ENCODE measurements at regions not wholly inside any gene's neighbourhood (a gene's known extent, or its start where the extent isn't known, plus 50 kb on each side); places are given as distances from the start of the nearest gene placed in this dataset.

GRCh38 chr7:121604627-121605316 is 208.7 kb upstream of the FAM3C start:
- no peaks in the 10 kb centered on the region for H3K27me3 Mint-ChIP-seq (ENCODE audit: unreplicated experiment)
- no peak for TF ChIP-seq CTCF (IDR thresholded peaks at IDR 0.05; ENCODE audit: unreplicated experiment)
- H3K4me1 Mint-ChIP-seq (ENCODE audit: unreplicated experiment), result no peaks in the 10 kb centered on the region
- no peak overlapping the region for H3K4me3 Mint-ChIP-seq (ENCODE audit: unreplicated experiment)
- no peaks in the 10 kb centered on the region for H3K36me3 Mint-ChIP-seq (ENCODE audit: low read depth, unreplicated experiment)
- no peaks in the 10 kb centered on the region for H3K9me3 Mint-ChIP-seq (ENCODE audit: unreplicated experiment)
- H3K27ac Mint-ChIP-seq (ENCODE audit: unreplicated experiment), result no peak overlapping the region
- DNase-seq (ENCODE audit: low spot score), result no peak

- no peaks in the 10 kb centered on the region for H3K36me3 Mint-ChIP-seq (ENCODE audit: low read depth, unreplicated experiment)
- no peak overlapping the region for H3K4me3 Mint-ChIP-seq (ENCODE audit: unreplicated experiment)
- DNase-seq (ENCODE audit: low spot score), result no peak
- no peaks in the 10 kb centered on the region for H3K4me1 Mint-ChIP-seq (ENCODE audit: unreplicated experiment)
- H3K27me3 Mint-ChIP-seq (ENCODE audit: unreplicated experiment), result no peaks in the 10 kb centered on the region
- no peak for TF ChIP-seq CTCF (IDR thresholded peaks at IDR 0.05; ENCODE audit: unreplicated experiment)
- no peak overlapping the region for H3K27ac Mint-ChIP-seq (ENCODE audit: unreplicated experiment)
- no peaks in the 10 kb centered on the region for H3K9me3 Mint-ChIP-seq (ENCODE audit: unreplicated experiment)
Observed at GRCh38 chr7:121603886-121604285, 207.8 kb upstream of the FAM3C start.

GRCh38 chr7:121599887-121600286 is 203.8 kb upstream of the FAM3C start:
- Mint-ChIP-seq H3K27me3 (ENCODE audit: unreplicated experiment) (no peaks in the 10 kb centered on the region), H3K36me3 (ENCODE audit: low read depth, unreplicated experiment) (no peaks in the 10 kb centered on the region), H3K9me3 (ENCODE audit: unreplicated experiment) (no peaks in the 10 kb centered on the region), H3K4me3 (ENCODE audit: unreplicated experiment) (no peak overlapping the region), H3K4me1 (ENCODE audit: unreplicated experiment) (no peaks in the 10 kb centered on the region), H3K27ac (ENCODE audit: unreplicated experiment) (no peak overlapping the region)
- no peak for TF ChIP-seq CTCF (IDR thresholded peaks at IDR 0.05; ENCODE audit: unreplicated experiment)
- DNase-seq (ENCODE audit: low spot score), result no peak

GRCh38 chr7:121595758-121596696 is 199.9 kb upstream of the FAM3C start:
- no peak for DNase-seq (ENCODE audit: low spot score)
- Mint-ChIP-seq H3K4me3 (ENCODE audit: unreplicated experiment) (no peak overlapping the region), H3K36me3 (ENCODE audit: low read depth, unreplicated experiment) (no peaks in the 10 kb centered on the region), H3K27ac (ENCODE audit: unreplicated experiment) (no peak overlapping the region), H3K27me3 (ENCODE audit: unreplicated experiment) (no peaks in the 10 kb centered on the region), H3K9me3 (ENCODE audit: unreplicated experiment) (no peaks in the 10 kb centered on the region), H3K4me1 (ENCODE audit: unreplicated experiment) (no peaks in the 10 kb centered on the region)
- no peak for TF ChIP-seq CTCF (IDR thresholded peaks at IDR 0.05; ENCODE audit: unreplicated experiment)

- Mint-ChIP-seq H3K4me3 (ENCODE audit: unreplicated experiment) (no peak overlapping the region), H3K36me3 (ENCODE audit: low read depth, unreplicated experiment) (no peaks in the 10 kb centered on the region), H3K9me3 (ENCODE audit: unreplicated experiment) (no peaks in the 10 kb centered on the region), H3K27ac (ENCODE audit: unreplicated experiment) (no peak overlapping the region), H3K4me1 (ENCODE audit: unreplicated experiment) (no peaks in the 10 kb centered on the region), H3K27me3 (ENCODE audit: unreplicated experiment) (no peaks in the 10 kb centered on the region)
- DNase-seq (ENCODE audit: low spot score), result no peak
- no peak for TF ChIP-seq CTCF (IDR thresholded peaks at IDR 0.05; ENCODE audit: unreplicated experiment)
Observed at GRCh38 chr7:121591926-121592325, 195.8 kb upstream of the FAM3C start.

Data from endothelial cell (in vitro differentiated cells).